ENCODE measurements at regions not wholly inside any gene's neighbourhood (a gene's known extent, or its start where the extent isn't known, plus 50 kb on each side); places are given as distances from the start of the nearest gene placed in this dataset.

- Histone ChIP-seq H3K4me3 (ENCODE audit: low read depth, low read length, poor library complexity, severe bottlenecking) (no peak overlapping the region), H3K9me3 (ENCODE audit: low read depth, low read length, poor library complexity, severe bottlenecking) (no peaks in the 10 kb centered on the region), H3K27ac (ENCODE audit: low read depth, low read length, poor library complexity, severe bottlenecking) (no peak overlapping the region), H3K36me3 (ENCODE audit: insufficient read depth, low read length, poor library complexity, severe bottlenecking) (no peaks in the 10 kb centered on the region), H3K27me3 (replicated peaks; ENCODE audit: insufficient read depth, low read depth, low read length, poor library complexity) (no peaks in the 10 kb centered on the region), H3K4me1 (ENCODE audit: insufficient read depth, low read length, poor library complexity, severe bottlenecking) (no peaks in the 10 kb centered on the region)
- no peak for TF ChIP-seq EZH2 (IDR thresholded peaks at IDR 0.05; ENCODE audit: borderline replicate concordance, low read depth, low read length, poor library complexity, severe bottlenecking)
- TF ChIP-seq CTCF (conservative IDR thresholded peaks at IDR 0.05; ENCODE audit: low read depth, low read length) = no peak
- no TSS peak for BruUV-seq (replicated peaks)
- no peak for DNase-seq (ENCODE audit: low spot score)
- ChIA-PET CTCF (no interaction called here), POLR2A (ENCODE audit: low non-redundant PET) (no interaction called here)
- intact Hi-C loops (cut with micrococcal nuclease; ENCODE audit: unreplicated experiment) = no loop called here
Measured at GRCh38 chr3:86578071-86578470, 412.9 kb downstream of the VGLL3 start.

- DNase-seq (ENCODE audit: low spot score) = peak; percentile 64
- POLR2A ChIA-PET (ENCODE audit: low non-redundant PET) = no interaction called here
- Histone ChIP-seq H3K4me3 (ENCODE audit: low read depth, low read length, poor library complexity, severe bottlenecking) (no peak overlapping the region), H3K9me3 (ENCODE audit: low read depth, low read length, poor library complexity, severe bottlenecking) (no peaks in the 10 kb centered on the region), H3K27me3 (replicated peaks; ENCODE audit: insufficient read depth, low read depth, low read length, poor library complexity) (no peaks in the 10 kb centered on the region), H3K36me3 (ENCODE audit: insufficient read depth, low read length, poor library complexity, severe bottlenecking) (no peaks in the 10 kb centered on the region), H3K4me1 (ENCODE audit: insufficient read depth, low read length, poor library complexity, severe bottlenecking) (no peaks in the 10 kb centered on the region), H3K27ac (ENCODE audit: low read depth, low read length, poor library complexity, severe bottlenecking) (no peak overlapping the region)
- no TSS peak for BruUV-seq (replicated peaks)
- intact Hi-C loops (cut with micrococcal nuclease; ENCODE audit: unreplicated experiment) = loop anchor here (5.0 kb wide), 1 partner anchor 741 kb away; no protein-coding TSS in a partner anchor
- CTCF ChIA-PET = interaction anchor here (1.0 kb wide), 1 partner anchor 383 kb away, joined by 3 read pairs; no protein-coding TSS in a partner anchor
- TF ChIP-seq EZH2 (IDR thresholded peaks at IDR 0.05; ENCODE audit: borderline replicate concordance, low read depth, low read length, poor library complexity, severe bottlenecking) = no peak
- TF ChIP-seq CTCF (conservative IDR thresholded peaks at IDR 0.05; ENCODE audit: low read depth, low read length) = peak; percentile 78
Measured at GRCh38 chr3:86563400-86563970, 427.5 kb downstream of the VGLL3 start.

GRCh38 chr3:86562090-86562489 is 428.9 kb downstream of the VGLL3 start:
- CTCF ChIA-PET = interaction anchor here (1.0 kb wide), 1 partner anchor 381 kb away, joined by 3 read pairs; no protein-coding TSS in a partner anchor
- BruUV-seq (replicated peaks) = no TSS peak
- no peak for DNase-seq (ENCODE audit: low spot score)
- no peaks in the 10 kb centered on the region for H3K4me1 ChIP-seq (ENCODE audit: insufficient read depth, low read length, poor library complexity, severe bottlenecking)
- TF ChIP-seq CTCF (conservative IDR thresholded peaks at IDR 0.05; ENCODE audit: low read depth, low read length) = no peak
- TF ChIP-seq EZH2 (IDR thresholded peaks at IDR 0.05; ENCODE audit: borderline replicate concordance, low read depth, low read length, poor library complexity, severe bottlenecking) = no peak
- H3K36me3 ChIP-seq (ENCODE audit: insufficient read depth, low read length, poor library complexity, severe bottlenecking) = no peaks in the 10 kb centered on the region
- intact Hi-C loops (cut with micrococcal nuclease; ENCODE audit: unreplicated experiment) = loop anchor here (5.0 kb wide), 1 partner anchor 740 kb away; no protein-coding TSS in a partner anchor
- no peaks in the 10 kb centered on the region for H3K9me3 ChIP-seq (ENCODE audit: low read depth, low read length, poor library complexity, severe bottlenecking)
- no peaks in the 10 kb centered on the region for H3K27me3 ChIP-seq (replicated peaks; ENCODE audit: insufficient read depth, low read depth, low read length, poor library complexity)
- H3K4me3 ChIP-seq (ENCODE audit: low read depth, low read length, poor library complexity, severe bottlenecking) = no peak overlapping the region
- POLR2A ChIA-PET (ENCODE audit: low non-redundant PET) = no interaction called here
- no peak overlapping the region for H3K27ac ChIP-seq (ENCODE audit: low read depth, low read length, poor library complexity, severe bottlenecking)
